Umbilical cord (tissue), 1 donor: ENCODE measurements at regions not wholly inside any gene's neighbourhood (a gene's known extent, or its start where the extent isn't known, plus 50 kb on each side); places are given as distances from the start of the nearest gene placed in this dataset.

Source experiments
- DNase-seq: peaks from one replicate; pipeline ENCODE4 v3.0.0-alpha.2; 2015; ENCODE audit warnings: low spot score

DNA sequence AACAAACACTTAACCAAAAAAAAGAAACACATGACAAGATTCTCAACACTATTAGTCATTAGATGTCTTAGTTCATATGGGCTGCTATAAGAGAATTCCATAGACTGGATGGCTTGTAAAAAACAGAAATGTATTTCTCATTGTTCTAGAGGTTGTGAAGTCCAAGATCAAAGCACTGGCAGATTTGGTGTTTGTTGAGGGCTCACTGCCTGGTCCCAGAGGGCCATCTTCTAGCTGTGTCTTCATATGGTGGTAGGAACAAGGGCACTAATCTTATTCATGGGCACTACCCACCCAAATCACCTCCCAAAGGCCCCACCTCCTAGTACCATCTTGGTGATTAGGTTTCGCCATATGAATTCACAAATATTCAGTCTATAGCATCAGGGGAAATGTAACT, 162.5 kb upstream of the SDK2 start:
- DNase-seq = no peak

DNA sequence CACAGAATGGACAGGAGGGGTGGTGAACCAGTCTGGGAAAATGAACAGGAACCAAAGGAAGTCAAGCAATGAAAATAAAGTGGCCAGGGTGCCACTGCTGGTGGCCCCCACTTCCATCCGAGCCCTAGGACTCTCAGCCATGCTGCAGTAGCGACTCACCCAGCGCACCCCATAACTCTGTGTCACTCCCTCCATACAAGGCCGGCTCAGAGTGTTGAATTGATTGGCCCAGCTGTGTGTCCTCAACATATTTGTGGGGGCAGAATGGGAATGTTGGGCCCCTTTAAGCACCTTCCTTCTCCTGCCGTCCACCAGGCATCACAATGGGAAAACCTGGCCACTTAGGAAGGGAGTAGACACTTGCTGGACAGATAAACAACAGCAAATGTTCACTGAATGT, 169.0 kb upstream of the SDK2 start:
- DNase-seq = no peak

DNA sequence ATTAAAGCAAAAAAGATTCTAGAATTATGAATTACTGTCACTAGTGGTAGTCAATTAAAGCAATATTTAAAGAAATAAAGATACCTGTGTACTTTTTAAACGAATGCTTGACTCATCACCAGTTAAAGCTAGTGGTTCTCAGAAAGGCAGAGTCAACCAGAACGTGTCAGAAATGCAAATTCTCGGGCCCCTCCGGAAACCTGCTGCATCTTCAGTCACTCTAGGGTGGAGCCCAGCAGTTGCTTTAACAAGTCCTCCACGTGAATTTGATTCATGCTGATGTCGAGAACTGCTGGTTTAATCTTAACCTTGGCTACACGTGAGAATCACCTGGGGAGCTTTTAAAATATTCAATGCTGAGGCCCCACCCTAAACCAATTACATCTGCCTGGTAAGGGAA, 169.8 kb upstream of the SDK2 start:
- no peak for DNase-seq

- DNase-seq = no peak
Measured at GRCh38 chr17:73815474-73815873, 171.2 kb upstream of the SDK2 start.

GRCh38 chr17:73819440-73820395, 175.5 kb upstream of the SDK2 start:
- DNase-seq = no peak

- DNase-seq = no peak
Measured at GRCh38 chr17:73820686-73821448, 176.6 kb upstream of the SDK2 start.

DNA sequence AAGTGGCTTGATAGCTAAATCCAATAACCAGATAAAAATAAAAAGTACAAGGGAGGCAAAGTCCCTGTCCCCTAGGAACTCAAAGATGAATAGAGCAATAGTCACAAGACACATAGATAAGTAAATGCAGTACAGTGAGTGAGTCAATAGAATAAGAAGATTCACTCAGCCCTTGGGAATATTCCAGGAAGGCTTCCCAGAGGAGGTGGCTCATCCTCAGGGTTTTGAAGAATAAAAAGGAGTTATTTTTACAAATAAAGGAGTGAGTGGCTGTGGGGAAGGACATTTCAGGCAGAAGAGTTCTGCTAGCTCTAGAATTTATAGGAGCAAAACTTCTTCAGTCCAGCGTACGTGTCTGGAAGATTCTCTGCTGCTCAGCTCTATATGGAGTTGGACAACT, 177.4 kb upstream of the SDK2 start:
- no peak for DNase-seq

GRCh38 chr17:73822371-73822770, 178.1 kb upstream of the SDK2 start:
- no peak for DNase-seq

DNA sequence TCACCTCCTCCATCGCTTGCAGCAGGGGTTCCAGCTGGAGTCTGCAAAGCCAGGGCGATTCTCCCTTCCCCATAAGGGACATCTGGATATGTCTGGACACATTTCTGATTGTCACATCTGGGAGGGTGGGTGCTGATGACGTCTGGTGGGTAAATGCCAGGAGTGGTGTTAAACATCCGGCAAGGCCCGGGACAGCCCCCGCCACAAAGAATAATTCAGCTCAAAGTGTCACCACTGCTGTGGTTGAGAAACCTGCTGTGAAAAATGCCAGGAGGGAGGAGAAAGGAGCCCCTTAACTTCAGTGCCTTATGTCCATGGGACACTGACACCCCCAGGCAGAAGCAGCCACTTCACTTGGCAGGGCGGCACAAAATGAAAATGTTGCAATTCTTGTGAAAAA, 179.4 kb upstream of the SDK2 start:
- DNase-seq = no peak

- DNase-seq = no peak
Measured at GRCh38 chr17:73824321-73824720, 180.1 kb upstream of the SDK2 start.

- DNase-seq = no peak
Measured at GRCh38 chr17:73826181-73826871, 182.1 kb upstream of the SDK2 start.

GRCh38 chr17:73826872-73827228, 182.6 kb upstream of the SDK2 start:
- DNase-seq = no peak

- DNase-seq = peak; percentile 55
Measured at GRCh38 chr17:73827627-73828291, 183.5 kb upstream of the SDK2 start.

GRCh38 chr17:73829676-73830280, 185.5 kb upstream of the SDK2 start:
- DNase-seq = no peak

GRCh38 chr17:73831699-73832098, 187.5 kb upstream of the SDK2 start:
- no peak for DNase-seq

- no peak for DNase-seq
Measured at GRCh38 chr17:73833775-73834488, 189.7 kb upstream of the SDK2 start.

GRCh38 chr17:73834684-73835343, 190.6 kb upstream of the SDK2 start:
- no peak for DNase-seq

DNA sequence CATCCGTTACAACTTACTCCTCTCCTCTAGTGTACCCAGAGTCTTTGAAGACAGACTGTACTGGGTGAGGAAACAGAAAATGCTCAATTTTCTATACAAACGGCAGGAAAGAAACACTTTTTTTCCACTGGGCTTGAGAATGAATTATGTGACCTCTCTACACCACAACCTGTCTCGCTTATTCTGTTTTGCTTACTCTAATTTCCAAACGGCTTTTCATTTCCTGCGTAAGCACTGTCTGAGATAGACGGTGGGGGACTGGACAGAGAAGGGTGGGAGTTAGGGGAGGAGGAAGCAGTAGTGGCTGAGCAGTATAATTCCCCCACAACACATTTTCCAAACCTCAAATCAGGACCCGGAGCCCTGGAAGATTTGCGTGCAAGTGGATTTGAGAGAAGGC, 191.4 kb upstream of the SDK2 start:
- no peak for DNase-seq

- no peak for DNase-seq
Measured at GRCh38 chr17:73838815-73839214, 194.6 kb upstream of the SDK2 start.

GRCh38 chr17:73840829-73841228, 196.6 kb upstream of the SDK2 start:
- no peak for DNase-seq
